ENCODE measurements at regions not wholly inside any gene's neighbourhood (a gene's known extent, or its start where the extent isn't known, plus 50 kb on each side); places are given as distances from the start of the nearest gene placed in this dataset.

DNA sequence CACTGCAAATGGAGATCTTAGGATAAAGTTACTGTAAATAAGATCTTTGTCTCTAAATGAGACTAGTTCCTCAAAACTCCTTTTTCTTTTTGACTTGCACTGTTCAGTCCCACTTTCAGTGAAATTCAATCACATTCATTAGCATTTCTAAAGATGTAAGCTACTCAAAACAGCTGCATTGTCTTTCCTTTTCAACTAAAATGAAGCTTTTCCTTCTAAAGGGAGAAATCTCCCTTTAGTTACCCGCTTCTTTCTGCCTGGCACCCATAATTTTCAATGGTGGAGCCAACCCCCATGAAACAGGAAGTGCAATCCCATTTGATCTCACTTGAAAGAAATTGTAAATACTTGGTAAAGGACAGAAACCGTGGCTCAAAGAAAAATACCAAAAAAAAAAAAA, 387.4 kb upstream of the PKN2 start:
- no peaks in the 10 kb centered on the region for H3K4me1 ChIP-seq (ENCODE audit: control insufficient read depth in 1 of 2, insufficient read depth in 2 of 2, low read length in 2 of 2)
- intact Hi-C loops (cut with DNase I): no loop called here
- peaks cover 1% of the 10 kb centered on the region for H3K9me3 ChIP-seq (ENCODE audit: control insufficient read depth, low read length)
- 62 to 70% methylated on average over 2 of the region's 2 CpGs for WGBS, 2 donors
- DNase-seq: no peak
- H3K27ac ChIP-seq (ENCODE audit: low read depth in 1 of 2, low read length in 2 of 2): no peak overlapping the region
- no peak for ATAC-seq (ENCODE audit: low FRiP score)
- no peaks in the 10 kb centered on the region for H3K27me3 ChIP-seq (ENCODE audit: control insufficient read depth in 1 of 2, insufficient read depth in 2 of 2, low read length in 1 of 2)
- no peak overlapping the region for H3K4me3 ChIP-seq (ENCODE audit: low read length in 2 of 2)
- H3K36me3 ChIP-seq (ENCODE audit: control insufficient read depth in 1 of 2, insufficient read depth in 2 of 2, low read length in 1 of 2): no peaks in the 10 kb centered on the region

DNA sequence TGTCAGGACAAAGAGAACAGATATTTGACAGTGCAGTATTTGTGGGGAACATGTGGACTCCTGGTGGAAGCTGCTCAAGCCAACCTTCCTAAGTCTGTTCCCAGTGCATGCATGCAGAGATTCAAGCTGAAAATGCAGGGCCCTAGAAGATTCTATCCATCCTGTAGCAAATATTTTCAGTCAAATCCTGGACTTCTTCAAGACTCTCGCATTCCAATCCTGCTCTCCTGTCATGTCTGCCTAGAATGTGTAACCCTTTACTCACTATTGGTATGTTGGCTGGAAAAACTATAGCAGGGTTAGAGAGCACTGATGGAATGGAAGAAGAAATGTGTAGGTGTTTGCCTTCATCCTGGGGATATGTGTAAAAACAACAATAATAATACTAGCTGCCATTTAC, 385.6 kb upstream of the PKN2 start:
- DNase-seq: no peak
- intact Hi-C loops (cut with DNase I): no loop called here
- 55 to 64% methylated on average over 1 of the region's 1 CpG for WGBS, 2 donors

DNA sequence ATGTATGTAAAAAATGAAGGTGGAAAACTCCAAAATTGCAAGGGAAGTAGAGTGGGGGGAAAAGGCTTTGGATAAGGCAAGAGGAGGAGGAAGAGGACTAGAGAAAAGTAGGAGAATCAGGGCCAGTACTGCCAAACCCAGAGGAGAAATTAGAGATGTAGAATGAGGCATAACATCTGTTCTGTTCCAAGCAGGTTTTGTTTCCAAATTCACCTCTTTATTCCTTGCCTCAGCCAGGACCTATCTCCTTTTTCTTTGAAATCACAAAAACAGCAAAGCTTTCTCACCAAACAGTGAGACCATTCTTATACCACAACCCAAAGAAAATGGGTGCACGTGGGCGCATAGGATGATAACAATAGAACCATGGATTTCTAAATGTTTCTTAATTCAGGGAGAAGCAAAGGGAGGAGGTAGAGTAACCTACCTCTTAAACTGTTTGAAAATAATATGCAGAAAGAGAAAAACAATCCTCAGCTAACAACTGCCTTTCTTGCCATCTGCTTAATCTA, 383.3 kb upstream of the PKN2 start:
- intact Hi-C loops (cut with DNase I): loop anchor here in 1 of 2 donors (5.0 kb wide), 1 partner anchor 1009 kb away; no protein-coding TSS in a partner anchor

More for the DNA sequence above, 385.6 kb upstream of the PKN2 start:
- no peak for ATAC-seq (ENCODE audit: low FRiP score)
- H3K27ac ChIP-seq (ENCODE audit: low read depth in 1 of 2, low read length in 2 of 2): no peak overlapping the region
- H3K4me3 ChIP-seq (ENCODE audit: low read length in 2 of 2): no peak overlapping the region
- H3K4me1 ChIP-seq (ENCODE audit: control insufficient read depth in 1 of 2, insufficient read depth in 2 of 2, low read length in 2 of 2): no peaks in the 10 kb centered on the region
- peaks cover 1% of the 10 kb centered on the region for H3K9me3 ChIP-seq (ENCODE audit: control insufficient read depth, low read length)
- H3K36me3 ChIP-seq (ENCODE audit: control insufficient read depth in 1 of 2, insufficient read depth in 2 of 2, low read length in 1 of 2): no peaks in the 10 kb centered on the region
- no peaks in the 10 kb centered on the region for H3K27me3 ChIP-seq (ENCODE audit: control insufficient read depth in 1 of 2, insufficient read depth in 2 of 2, low read length in 1 of 2)

DNA sequence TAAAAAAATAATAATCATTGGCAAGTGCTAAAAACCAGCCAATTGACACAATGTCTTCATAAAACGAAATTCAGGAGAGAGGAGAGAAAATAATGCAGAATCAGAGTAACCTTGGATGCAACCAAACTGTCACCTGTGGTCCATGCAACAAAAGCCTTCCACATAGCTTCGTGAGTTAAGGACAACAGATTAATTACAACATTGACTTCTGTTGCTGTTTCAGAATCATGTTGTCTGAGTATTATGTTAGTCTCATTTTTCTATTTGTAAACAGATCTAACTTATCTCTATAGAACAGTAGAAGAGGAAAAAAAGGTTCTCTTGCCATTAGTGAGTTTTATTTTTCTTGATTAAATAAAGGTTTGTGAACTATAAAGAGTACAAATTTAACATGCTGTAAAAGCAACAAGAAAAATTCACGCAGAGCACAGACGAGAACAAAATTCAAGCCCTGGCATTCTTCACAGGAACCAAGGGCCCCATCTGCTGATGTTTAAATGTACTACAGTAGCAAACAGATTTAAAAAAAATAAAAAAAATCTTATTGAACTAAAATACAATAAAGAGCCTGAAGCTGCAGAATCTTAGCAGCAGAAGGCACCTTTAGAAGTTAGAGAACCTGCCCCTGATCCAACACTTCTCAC, 381.1 kb upstream of the PKN2 start:
- H3K27me3 ChIP-seq (ENCODE audit: control insufficient read depth in 1 of 2, insufficient read depth in 2 of 2, low read length in 1 of 2): no peaks in the 10 kb centered on the region
- no peaks in the 10 kb centered on the region for H3K36me3 ChIP-seq (ENCODE audit: control insufficient read depth in 1 of 2, insufficient read depth in 2 of 2, low read length in 1 of 2)
- WGBS, 2 donors: 18 to 19% methylated on average over 4 of the region's 4 CpGs
- no peak for ATAC-seq (ENCODE audit: low FRiP score)
- H3K4me3 ChIP-seq (ENCODE audit: low read length in 2 of 2): no peak overlapping the region
- intact Hi-C loops (cut with DNase I): loop anchor here in 1 of 2 donors (5.0 kb wide), 1 partner anchor 1011 kb away; no protein-coding TSS in a partner anchor
- no peaks in the 10 kb centered on the region for H3K9me3 ChIP-seq (ENCODE audit: control insufficient read depth, low read length)
- no peaks in the 10 kb centered on the region for H3K4me1 ChIP-seq (ENCODE audit: control insufficient read depth in 1 of 2, insufficient read depth in 2 of 2, low read length in 2 of 2)
- H3K27ac ChIP-seq (ENCODE audit: low read depth in 1 of 2, low read length in 2 of 2): no peak overlapping the region
- no peak for DNase-seq

More for the DNA sequence above, 383.3 kb upstream of the PKN2 start:
- no peaks in the 10 kb centered on the region for H3K27me3 ChIP-seq (ENCODE audit: control insufficient read depth in 1 of 2, insufficient read depth in 2 of 2, low read length in 1 of 2)
- H3K4me1 ChIP-seq (ENCODE audit: control insufficient read depth in 1 of 2, insufficient read depth in 2 of 2, low read length in 2 of 2): no peaks in the 10 kb centered on the region
- WGBS, 2 donors: 72 to 80% methylated on average over 2 of the region's 2 CpGs
- no peak overlapping the region for H3K4me3 ChIP-seq (ENCODE audit: low read length in 2 of 2)
- H3K36me3 ChIP-seq (ENCODE audit: control insufficient read depth in 1 of 2, insufficient read depth in 2 of 2, low read length in 1 of 2): no peaks in the 10 kb centered on the region
- DNase-seq (no peak), ATAC-seq (ENCODE audit: low FRiP score) (no peak)
- H3K27ac ChIP-seq (ENCODE audit: low read depth in 1 of 2, low read length in 2 of 2): no peak overlapping the region
- H3K9me3 ChIP-seq (ENCODE audit: control insufficient read depth, low read length): no peaks in the 10 kb centered on the region

DNA sequence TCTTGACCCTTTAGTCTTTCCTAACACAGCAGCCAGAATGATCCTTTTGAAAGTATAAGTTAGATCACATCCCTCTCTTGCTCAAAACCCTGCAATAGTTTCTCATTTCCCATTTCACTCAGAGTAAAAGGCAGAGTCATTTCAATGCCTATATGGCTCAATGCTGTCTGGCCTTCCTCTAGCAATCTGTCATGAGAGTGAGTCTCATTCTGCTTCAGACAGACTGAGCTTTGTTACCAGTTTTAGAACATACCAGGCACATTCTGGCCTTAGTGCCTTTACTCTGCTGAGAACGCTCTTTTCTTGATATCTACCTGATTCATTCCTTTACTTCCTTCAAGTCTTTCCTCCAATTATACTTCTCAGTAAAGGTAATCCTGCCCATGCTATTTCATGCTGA, 372.8 kb upstream of the PKN2 start:
- Histone ChIP-seq H3K36me3 (ENCODE audit: control insufficient read depth in 1 of 2, insufficient read depth in 2 of 2, low read length in 1 of 2) (no peaks in the 10 kb centered on the region), H3K9me3 (ENCODE audit: control insufficient read depth, low read length) (peaks cover 2% of the 10 kb centered on the region), H3K27ac (ENCODE audit: low read depth in 1 of 2, low read length in 2 of 2) (no peak overlapping the region), H3K4me3 (ENCODE audit: low read length in 2 of 2) (no peak overlapping the region), H3K4me1 (ENCODE audit: control insufficient read depth in 1 of 2, insufficient read depth in 2 of 2, low read length in 2 of 2) (no peaks in the 10 kb centered on the region), H3K27me3 (ENCODE audit: control insufficient read depth in 1 of 2, insufficient read depth in 2 of 2, low read length in 1 of 2) (no peaks in the 10 kb centered on the region)
- 58 to 67% methylated on average over 1 of the region's 1 CpG for WGBS, 2 donors
- ATAC-seq (ENCODE audit: low FRiP score) (no peak), DNase-seq (no peak)
- intact Hi-C loops (cut with DNase I): no loop called here

DNA sequence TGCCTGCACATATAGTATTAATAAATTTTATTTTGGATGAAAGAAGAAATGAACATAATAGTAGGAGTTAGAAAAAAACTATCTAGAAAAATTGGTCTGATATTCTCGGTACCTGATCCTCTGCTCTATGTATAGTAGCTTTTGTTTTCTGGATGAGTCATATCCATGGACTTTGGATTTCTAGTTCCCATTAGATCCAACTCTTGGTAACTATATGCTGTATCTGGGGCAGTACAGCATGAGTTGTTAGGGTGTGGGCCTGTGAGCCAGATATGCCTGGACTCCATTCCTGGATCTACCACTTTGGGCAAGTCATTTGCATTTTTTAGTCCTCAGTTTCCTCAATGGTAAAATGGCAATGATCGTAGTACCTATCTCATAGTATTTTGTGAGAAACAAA, 372.2 kb upstream of the PKN2 start:
- H3K9me3 ChIP-seq (ENCODE audit: control insufficient read depth, low read length): peaks cover 2% of the 10 kb centered on the region
- ATAC-seq (ENCODE audit: low FRiP score) (no peak), DNase-seq (no peak)
- intact Hi-C loops (cut with DNase I): no loop called here
- WGBS, 2 donors: 95 to 97% methylated on average over 2 of the region's 2 CpGs
- no peaks in the 10 kb centered on the region for H3K27me3 ChIP-seq (ENCODE audit: control insufficient read depth in 1 of 2, insufficient read depth in 2 of 2, low read length in 1 of 2)
- H3K4me1 ChIP-seq (ENCODE audit: control insufficient read depth in 1 of 2, insufficient read depth in 2 of 2, low read length in 2 of 2): no peaks in the 10 kb centered on the region
- no peak overlapping the region for H3K4me3 ChIP-seq (ENCODE audit: low read length in 2 of 2)
- H3K36me3 ChIP-seq (ENCODE audit: control insufficient read depth in 1 of 2, insufficient read depth in 2 of 2, low read length in 1 of 2): no peaks in the 10 kb centered on the region
- no peak overlapping the region for H3K27ac ChIP-seq (ENCODE audit: low read depth in 1 of 2, low read length in 2 of 2)

DNA sequence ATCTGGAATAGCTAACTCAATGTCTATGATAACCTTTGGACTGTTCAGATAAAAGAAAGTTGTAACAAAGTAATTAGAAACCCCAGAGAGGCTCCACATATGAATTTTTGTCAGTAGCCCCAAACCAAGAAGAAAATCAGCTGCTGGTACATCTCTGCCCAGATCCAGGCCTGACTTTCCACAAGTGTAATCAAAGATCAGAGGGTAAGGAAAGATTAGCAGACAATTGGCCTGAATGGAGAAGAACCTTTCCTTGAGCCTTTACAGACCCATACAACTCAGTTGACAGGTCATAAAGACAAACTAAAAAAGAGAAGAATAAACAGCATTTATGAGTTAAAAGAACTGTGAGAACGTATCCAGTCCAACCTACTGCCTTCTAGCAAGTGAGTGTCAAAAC, 366.7 kb upstream of the PKN2 start:
- no peak for ATAC-seq (ENCODE audit: low FRiP score)
- Histone ChIP-seq H3K36me3 (ENCODE audit: control insufficient read depth in 1 of 2, insufficient read depth in 2 of 2, low read length in 1 of 2) (no peaks in the 10 kb centered on the region), H3K27ac (ENCODE audit: low read depth in 1 of 2, low read length in 2 of 2) (no peak overlapping the region), H3K9me3 (ENCODE audit: control insufficient read depth, low read length) (no peaks in the 10 kb centered on the region), H3K27me3 (ENCODE audit: control insufficient read depth in 1 of 2, insufficient read depth in 2 of 2, low read length in 1 of 2) (no peaks in the 10 kb centered on the region), H3K4me1 (ENCODE audit: control insufficient read depth in 1 of 2, insufficient read depth in 2 of 2, low read length in 2 of 2) (no peaks in the 10 kb centered on the region), H3K4me3 (ENCODE audit: low read length in 2 of 2) (no peak overlapping the region)
- no peak for DNase-seq
- WGBS, 2 donors: 68 to 70% methylated on average over 1 of the region's 1 CpG
- intact Hi-C loops (cut with DNase I): no loop called here

DNA sequence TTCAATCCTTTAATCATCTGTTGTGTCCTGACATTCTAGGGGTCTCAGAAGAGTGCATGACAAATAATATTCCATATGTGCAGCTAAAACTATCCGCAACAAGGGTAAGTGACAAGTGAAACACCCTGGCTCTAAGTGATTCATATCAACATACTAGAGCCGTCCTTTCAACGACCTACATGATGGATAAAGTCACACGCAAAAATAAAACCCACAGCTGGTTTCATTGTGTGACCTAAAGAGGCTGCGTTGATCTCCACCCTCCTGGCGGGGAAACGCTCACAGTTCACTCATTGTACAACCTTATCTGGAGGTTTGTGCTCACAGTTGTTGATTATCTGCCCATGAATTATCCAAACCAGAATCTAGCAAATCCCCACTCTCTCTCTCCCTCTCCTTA, 365.3 kb upstream of the PKN2 start:
- intact Hi-C loops (cut with DNase I): no loop called here
- 37 to 53% methylated on average over 7 of the region's 7 CpGs for WGBS, 2 donors
- Histone ChIP-seq H3K4me3 (ENCODE audit: low read length in 2 of 2) (no peak overlapping the region), H3K36me3 (ENCODE audit: control insufficient read depth in 1 of 2, insufficient read depth in 2 of 2, low read length in 1 of 2) (no peaks in the 10 kb centered on the region), H3K4me1 (ENCODE audit: control insufficient read depth in 1 of 2, insufficient read depth in 2 of 2, low read length in 2 of 2) (no peaks in the 10 kb centered on the region), H3K27ac (ENCODE audit: low read depth in 1 of 2, low read length in 2 of 2) (no peak overlapping the region), H3K27me3 (ENCODE audit: control insufficient read depth in 1 of 2, insufficient read depth in 2 of 2, low read length in 1 of 2) (no peaks in the 10 kb centered on the region), H3K9me3 (ENCODE audit: control insufficient read depth, low read length) (no peaks in the 10 kb centered on the region)
- DNase-seq (no peak), ATAC-seq (ENCODE audit: low FRiP score) (no peak)

DNA sequence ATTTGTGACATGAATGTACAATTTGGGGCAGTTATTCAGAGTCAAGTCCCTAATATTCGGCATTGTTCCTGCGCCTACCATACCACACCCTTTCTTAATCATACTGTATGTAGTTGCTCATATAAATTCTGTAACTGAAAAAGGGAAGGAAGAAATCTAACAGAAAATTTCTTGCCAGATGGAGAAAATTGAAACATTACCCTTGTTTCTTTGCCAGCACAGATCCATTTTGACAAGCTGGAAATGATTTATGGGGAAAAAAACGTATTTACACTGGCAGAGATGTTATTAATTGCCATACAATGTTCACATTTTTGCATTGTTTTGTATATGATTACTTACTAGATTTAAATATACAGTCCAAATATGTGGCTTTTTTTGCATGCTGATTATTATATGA, 363.8 kb upstream of the PKN2 start:
- no peaks in the 10 kb centered on the region for H3K9me3 ChIP-seq (ENCODE audit: control insufficient read depth, low read length)
- no peak overlapping the region for H3K27ac ChIP-seq (ENCODE audit: low read depth in 1 of 2, low read length in 2 of 2)
- intact Hi-C loops (cut with DNase I): no loop called here
- 53 to 57% methylated on average over 3 of the region's 3 CpGs for WGBS, 2 donors
- no peaks in the 10 kb centered on the region for H3K27me3 ChIP-seq (ENCODE audit: control insufficient read depth in 1 of 2, insufficient read depth in 2 of 2, low read length in 1 of 2)
- H3K36me3 ChIP-seq (ENCODE audit: control insufficient read depth in 1 of 2, insufficient read depth in 2 of 2, low read length in 1 of 2): no peaks in the 10 kb centered on the region
- H3K4me1 ChIP-seq (ENCODE audit: control insufficient read depth in 1 of 2, insufficient read depth in 2 of 2, low read length in 2 of 2): no peaks in the 10 kb centered on the region
- no peak for ATAC-seq (ENCODE audit: low FRiP score)
- no peak for DNase-seq
- no peak overlapping the region for H3K4me3 ChIP-seq (ENCODE audit: low read length in 2 of 2)

Data from aorta (tissue), 5 donors.